PC-3 (cell line): ENCODE measurements at regions not wholly inside any gene's neighbourhood (a gene's known extent, or its start where the extent isn't known, plus 50 kb on each side); places are given as distances from the start of the nearest gene placed in this dataset.

ENCODE experiments used
- ATAC-seq: fragments of 200-7000 bp; cut with Tn5 transposase; 2 replicates; pipeline ENCODE4 v1.9.1; 2020; ENCODE audit warnings: mild to moderate bottlenecking, moderate library complexity
- BruUV-seq: library from RNA; stranded (reverse); fragments of 400-500 nt; replicated peaks from 2 replicates; lab custom pipeline; 2021; lab: Mats Ljungman, UMichigan
- CTCF ChIA-PET: fragments of 300-600 bp; sonication (Branson Sonifier 250); formaldehyde crosslinking; loops from one replicate; lab custom pipeline; 2022; ENCODE audit warnings: antibody characterized with exemption; lab: Charles Lee
- POLR2A ChIA-PET: fragments of 300-600 bp; sonication (Branson Sonifier 250); formaldehyde crosslinking; loops from one replicate; lab custom pipeline; 2022; ENCODE audit warnings: antibody characterized with exemption; ENCODE audit not compliant: unreplicated experiment; lab: Charles Lee
- DNase-seq: peaks from one replicate; pipeline ENCODE4 v3.0.0-alpha.2; 2015
- H2AFZ ChIP-seq: fragments of 300-600 bp; sonication (generic); 2 replicates; pipeline ENCODE4 v1.6.0; 2016; ENCODE audit warnings: antibody characterized with exemption, low read length
- H3F3A ChIP-seq: fragments of 300-600 bp; sonication (generic); one replicate; pipeline ENCODE4 v1.6.0; 2017; ENCODE audit warnings: antibody characterized with exemption, low read length, control low read depth, mild to moderate bottlenecking; ENCODE audit not compliant: unreplicated experiment
- H3K27ac ChIP-seq: fragments of 300-600 bp; sonication (generic); 2 replicates; pipeline ENCODE4 v1.5.1; 2016; ENCODE audit warnings: mild to moderate bottlenecking, low read length
- H3K27me3 ChIP-seq: fragments of 300-600 bp; sonication (generic); 2 replicates; pipeline ENCODE4 v1.6.1; 2016; ENCODE audit warnings: low read length, mixed read lengths
- H3K36me3 ChIP-seq: fragments of 300-600 bp; sonication (generic); 2 replicates; pipeline ENCODE4 v1.6.1; 2016; ENCODE audit warnings: low read depth, mixed run types, low read length, mixed read lengths
- H3K4me1 ChIP-seq: fragments of 300-600 bp; sonication (generic); 2 replicates; pipeline ENCODE4 v1.5.1; 2016; ENCODE audit warnings: low read length; ENCODE audit not compliant: insufficient read depth
- H3K4me2 ChIP-seq: fragments of 300-600 bp; sonication (generic); 2 replicates; pipeline ENCODE4 v1.6.0; 2016; ENCODE audit warnings: low read length
- H3K4me3 ChIP-seq: fragments of 300-600 bp; sonication (generic); 2 replicates; pipeline ENCODE4 v1.5.1; 2016; ENCODE audit warnings: mild to moderate bottlenecking, low read length, mixed read lengths
- H3K79me2 ChIP-seq: fragments of 300-600 bp; sonication (generic); 2 replicates; pipeline ENCODE4 v1.6.1; 2017; ENCODE audit warnings: low read length, mixed read lengths
- H3K9ac ChIP-seq: fragments of 300-600 bp; sonication (generic); 2 replicates; pipeline ENCODE4 v1.6.0; 2016; ENCODE audit warnings: mild to moderate bottlenecking, low read length
- H3K9me2 ChIP-seq: fragments of 300-600 bp; sonication (generic); replicated peaks from 2 replicates; pipeline ENCODE4 v1.6.1; 2016; ENCODE audit warnings: mixed run types, low read length, mixed read lengths
- H3K9me3 ChIP-seq: fragments of 300-600 bp; sonication (generic); 2 replicates; pipeline ENCODE4 v1.6.1; 2016; ENCODE audit warnings: low read length, mixed read lengths
- H4K20me1 ChIP-seq: fragments of 300-600 bp; sonication (generic); 2 replicates; pipeline ENCODE4 v1.6.1; 2016; ENCODE audit warnings: low read length, mixed read lengths
- EZH2 ChIP-seq: fragments of 300-600 bp; sonication (generic); IDR thresholded peaks from one replicate; pipeline ENCODE4 v1.6.1; 2017; ENCODE audit warnings: antibody characterized with exemption, mild to moderate bottlenecking, low read length; ENCODE audit not compliant: unreplicated experiment
- EZH2phosphoT487 ChIP-seq: fragments of 300-600 bp; sonication (generic); IDR thresholded peaks from 2 replicates; pipeline ENCODE4 v1.6.1; 2018; ENCODE audit warnings: mild to moderate bottlenecking, antibody characterized with exemption, low read length, borderline replicate concordance
- intact Hi-C: fragments of 100-400 bp; cut with micrococcal nuclease; formaldehyde crosslinking; loops from 2 replicates; pipeline ENCODE4 v1.9.0; 2023
- TF ChIP-seq, protein P1 (sequence below): fragments of 300-600 bp; sonication (generic); conservative IDR thresholded peaks from 2 replicates; pipeline ENCODE4 v1.5.1; 2017; ENCODE audit warnings: antibody characterized with exemption, low read depth, mild to moderate bottlenecking, low read length

DNA sequence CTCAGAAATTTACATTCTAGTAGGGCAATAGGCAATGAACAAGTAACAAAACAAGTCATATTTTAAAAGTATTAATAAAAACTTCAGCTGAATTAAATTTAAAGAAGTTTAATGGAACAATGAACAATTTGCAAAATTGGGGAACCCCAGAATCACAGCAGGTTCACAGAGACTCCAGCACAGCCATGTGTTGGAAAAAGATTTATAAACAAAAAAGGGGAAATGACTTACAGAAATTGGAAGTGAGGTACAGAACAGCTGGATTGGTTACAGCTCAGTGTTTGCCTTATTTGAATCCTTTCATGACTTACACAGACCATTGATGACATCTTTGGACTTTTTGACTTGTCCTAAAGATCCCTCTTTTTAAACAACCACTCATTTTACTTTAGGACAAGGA lies 179.9 kb upstream of the SCN7A start:
- Histone ChIP-seq H3K9me3 (no peaks in the 10 kb centered on the region), H3K79me2 (no peaks in the 10 kb centered on the region), H3K27ac (no peak overlapping the region), H2AFZ (no peak overlapping the region), H3K4me2 (no peak overlapping the region), H3K36me3 (no peaks in the 10 kb centered on the region), H3K4me3 (no peak overlapping the region), H3F3A (no peaks in the 10 kb centered on the region), H3K9ac (no peak overlapping the region), H3K9me2 (no peaks in the 10 kb centered on the region), H3K27me3 (no peaks in the 10 kb centered on the region), H4K20me1 (no peaks in the 10 kb centered on the region), H3K4me1 (peaks cover 12% of the 10 kb centered on the region)
- intact Hi-C loops, result no loop called here
- POLR2A ChIA-PET, result no interaction called here
- ATAC-seq (no peak), DNase-seq (no peak)
- no TSS peak for BruUV-seq
- CTCF ChIA-PET, result no interaction called here
- TF ChIP-seq, protein P1, sequence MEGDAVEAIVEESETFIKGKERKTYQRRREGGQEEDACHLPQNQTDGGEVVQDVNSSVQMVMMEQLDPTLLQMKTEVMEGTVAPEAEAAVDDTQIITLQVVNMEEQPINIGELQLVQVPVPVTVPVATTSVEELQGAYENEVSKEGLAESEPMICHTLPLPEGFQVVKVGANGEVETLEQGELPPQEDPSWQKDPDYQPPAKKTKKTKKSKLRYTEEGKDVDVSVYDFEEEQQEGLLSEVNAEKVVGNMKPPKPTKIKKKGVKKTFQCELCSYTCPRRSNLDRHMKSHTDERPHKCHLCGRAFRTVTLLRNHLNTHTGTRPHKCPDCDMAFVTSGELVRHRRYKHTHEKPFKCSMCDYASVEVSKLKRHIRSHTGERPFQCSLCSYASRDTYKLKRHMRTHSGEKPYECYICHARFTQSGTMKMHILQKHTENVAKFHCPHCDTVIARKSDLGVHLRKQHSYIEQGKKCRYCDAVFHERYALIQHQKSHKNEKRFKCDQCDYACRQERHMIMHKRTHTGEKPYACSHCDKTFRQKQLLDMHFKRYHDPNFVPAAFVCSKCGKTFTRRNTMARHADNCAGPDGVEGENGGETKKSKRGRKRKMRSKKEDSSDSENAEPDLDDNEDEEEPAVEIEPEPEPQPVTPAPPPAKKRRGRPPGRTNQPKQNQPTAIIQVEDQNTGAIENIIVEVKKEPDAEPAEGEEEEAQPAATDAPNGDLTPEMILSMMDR, result no peak
- TF ChIP-seq EZH2, result no peak
- TF ChIP-seq EZH2phosphoT487, result no peak

DNA sequence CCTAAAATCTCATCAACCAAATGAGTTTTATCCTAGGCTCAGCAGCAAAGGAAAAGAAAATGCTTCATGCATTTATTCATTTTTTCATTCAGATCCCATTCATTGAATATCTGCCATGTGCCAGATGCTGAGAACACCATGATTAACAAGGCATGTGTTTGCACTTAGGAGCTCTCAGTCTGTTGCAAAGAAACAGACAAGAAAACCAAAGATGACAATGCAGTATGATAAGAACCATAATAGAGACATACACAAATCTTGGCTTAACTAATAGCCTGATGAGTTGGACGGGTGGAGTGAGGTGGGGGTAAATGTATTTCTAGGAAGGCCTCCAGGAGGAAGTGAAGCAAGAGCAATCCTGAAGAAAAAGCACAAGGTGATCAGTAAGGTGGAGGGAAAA lies 177.8 kb upstream of the SCN7A start:
- H3K79me2 ChIP-seq, result no peaks in the 10 kb centered on the region
- ChIA-PET POLR2A (no interaction called here), CTCF (no interaction called here)
- peak overlapping the region; percentile 9 for H3K4me2 ChIP-seq
- H3K9ac ChIP-seq, result no peak overlapping the region
- H4K20me1 ChIP-seq, result no peaks in the 10 kb centered on the region
- no peaks in the 10 kb centered on the region for H3F3A ChIP-seq
- H3K9me3 ChIP-seq, result no peaks in the 10 kb centered on the region
- H3K9me2 ChIP-seq, result no peaks in the 10 kb centered on the region
- H3K4me1 ChIP-seq, result peaks cover 12% of the 10 kb centered on the region
- no peak for TF ChIP-seq EZH2
- no peak for TF ChIP-seq EZH2phosphoT487
- TF ChIP-seq, protein P1, result no peak
- DNase-seq (no peak), ATAC-seq (peak; percentile 38)
- H2AFZ ChIP-seq, result no peak overlapping the region
- no peak overlapping the region for H3K27ac ChIP-seq
- no peaks in the 10 kb centered on the region for H3K27me3 ChIP-seq
- intact Hi-C loops, result loop anchor here (1.0 kb wide), 1 partner anchor 12 kb away; no protein-coding TSS in a partner anchor
- H3K36me3 ChIP-seq, result no peaks in the 10 kb centered on the region
- no peak overlapping the region for H3K4me3 ChIP-seq
- no TSS peak for BruUV-seq

GRCh38 chr2:166671235-166671634 lies 177.2 kb upstream of the SCN7A start:
- Histone ChIP-seq H3K9me3 (no peaks in the 10 kb centered on the region), H3K9me2 (no peaks in the 10 kb centered on the region), H3K27ac (no peak overlapping the region), H2AFZ (no peak overlapping the region), H3K9ac (no peak overlapping the region), H3F3A (no peaks in the 10 kb centered on the region), H3K4me2 (peak overlapping the region; percentile 9; the same call in 1 of the 2 replicates), H4K20me1 (no peaks in the 10 kb centered on the region), H3K27me3 (no peaks in the 10 kb centered on the region), H3K36me3 (no peaks in the 10 kb centered on the region), H3K79me2 (no peaks in the 10 kb centered on the region), H3K4me3 (no peak overlapping the region), H3K4me1 (peaks cover 12% of the 10 kb centered on the region)
- no TSS peak for BruUV-seq
- CTCF ChIA-PET, result interaction anchor here (1.0 kb wide), 1 partner anchor 132 kb away, joined by 3 read pairs; no protein-coding TSS in a partner anchor
- TF ChIP-seq EZH2phosphoT487, result no peak
- TF ChIP-seq, protein P1, result no peak
- TF ChIP-seq EZH2, result no peak
- POLR2A ChIA-PET, result interaction anchor here (0.6 kb wide), 1 partner anchor 1123 kb away, joined by 3 read pairs; no protein-coding TSS in a partner anchor
- intact Hi-C loops, result loop anchor here (1.0 kb wide), 1 partner anchor 12 kb away; no protein-coding TSS in a partner anchor
- ATAC-seq, result peak; percentile 85
- peak; percentile 72 for DNase-seq
